OCI-LY1 (cell line): ENCODE measurements at regions not wholly inside any gene's neighbourhood (a gene's known extent, or its start where the extent isn't known, plus 50 kb on each side); places are given as distances from the start of the nearest gene placed in this dataset.

Experiments used
- H2AFZ ChIP-seq: fragments of 200-600 bp; sonication (generic), shearing (Covaris generic); 2 replicates; pipeline ENCODE4 v1.6.0; 2014; ENCODE audit warnings: antibody characterized with exemption, mild to moderate bottlenecking, low read length
- H3F3A ChIP-seq: fragments of 200-600 bp; sonication (generic), shearing (Covaris generic); 2 replicates; pipeline ENCODE4 v1.6.0; 2014; ENCODE audit warnings: mild to moderate bottlenecking, antibody characterized with exemption, low read length, moderate library complexity; ENCODE audit not compliant: insufficient read depth
- H3K27ac ChIP-seq: fragments of 200-600 bp; sonication (generic); 2 replicates; pipeline ENCODE4 v1.5.1; 2014; ENCODE audit warnings: low read length, mixed run types, mild to moderate bottlenecking, low read depth; ENCODE audit not compliant: poor library complexity, severe bottlenecking
- H3K27me3 ChIP-seq: fragments of 200-600 bp; sonication (generic); 2 replicates; pipeline ENCODE4 v1.6.0; 2014; ENCODE audit warnings: antibody characterized with exemption, mild to moderate bottlenecking, low read length, moderate library complexity; ENCODE audit not compliant: insufficient read depth
- H3K36me3 ChIP-seq: fragments of 200-600 bp; sonication (generic); 2 replicates; pipeline ENCODE4 v1.6.1; 2014; ENCODE audit warnings: mild to moderate bottlenecking, antibody characterized with exemption, low read length, moderate library complexity, mixed read lengths; ENCODE audit not compliant: insufficient read depth
- H3K4me1 ChIP-seq: fragments of 200-600 bp; sonication (generic); 2 replicates; pipeline ENCODE4 v1.5.1; 2014; ENCODE audit warnings: mild to moderate bottlenecking, low read length, moderate library complexity; ENCODE audit not compliant: insufficient read depth, severe bottlenecking
- H3K4me2 ChIP-seq: fragments of 200-600 bp; sonication (generic), shearing (Covaris generic); 2 replicates; pipeline ENCODE4 v1.6.1; 2014; ENCODE audit warnings: low read length
- H3K4me3 ChIP-seq: fragments of 200-600 bp; sonication (generic); 2 replicates; pipeline ENCODE4 v1.5.1; 2014; ENCODE audit warnings: low read length, low read depth, mild to moderate bottlenecking, mixed read lengths; ENCODE audit not compliant: poor library complexity, severe bottlenecking
- H3K79me2 ChIP-seq: fragments of 200-600 bp; shearing (Covaris generic); 2 replicates; pipeline ENCODE4 v1.6.1; 2016; ENCODE audit warnings: mixed run types, low read length, mixed read lengths; ENCODE audit not compliant: insufficient read depth
- H3K9ac ChIP-seq: fragments of 200-600 bp; sonication (generic), shearing (Covaris generic); 2 replicates; pipeline ENCODE4 v1.6.1; 2014; ENCODE audit warnings: mild to moderate bottlenecking, low read length, mixed read lengths
- H3K9me2 ChIP-seq: fragments of 200-600 bp; sonication (generic), shearing (Covaris generic); 2 replicates; pipeline ENCODE4 v1.6.1; 2014; ENCODE audit warnings: low read depth, mild to moderate bottlenecking, low read length, mixed read lengths
- H3K9me3 ChIP-seq: fragments of 200-600 bp; shearing (Covaris generic); 2 replicates; pipeline ENCODE4 v1.6.1; 2014; ENCODE audit warnings: low read length, mixed read lengths
- H4K20me1 ChIP-seq: fragments of 200-600 bp; sonication (generic), shearing (Covaris generic); 2 replicates; pipeline ENCODE4 v1.6.0; 2016; ENCODE audit warnings: mild to moderate bottlenecking, low read length; ENCODE audit not compliant: insufficient read depth
- EZH2 ChIP-seq: fragments of 200-600 bp; sonication (generic), shearing (Covaris generic); IDR thresholded peaks from 2 replicates; pipeline ENCODE4 v1.8.0; 2017; ENCODE audit warnings: borderline replicate concordance, mixed run types, mild to moderate bottlenecking, antibody characterized with exemption, low read length, moderate library complexity, mixed read lengths
- TF ChIP-seq, protein P1 (sequence below): fragments of 200-600 bp; sonication (generic), shearing (Covaris generic); IDR thresholded peaks from 2 replicates; pipeline ENCODE4 v1.5.1; 2017; ENCODE audit warnings: mild to moderate bottlenecking, antibody characterized with exemption, low read length, moderate library complexity, mixed read lengths

- H3K79me2 ChIP-seq, result no peaks in the 10 kb centered on the region
- no peak for TF ChIP-seq EZH2
- TF ChIP-seq, protein P1, sequence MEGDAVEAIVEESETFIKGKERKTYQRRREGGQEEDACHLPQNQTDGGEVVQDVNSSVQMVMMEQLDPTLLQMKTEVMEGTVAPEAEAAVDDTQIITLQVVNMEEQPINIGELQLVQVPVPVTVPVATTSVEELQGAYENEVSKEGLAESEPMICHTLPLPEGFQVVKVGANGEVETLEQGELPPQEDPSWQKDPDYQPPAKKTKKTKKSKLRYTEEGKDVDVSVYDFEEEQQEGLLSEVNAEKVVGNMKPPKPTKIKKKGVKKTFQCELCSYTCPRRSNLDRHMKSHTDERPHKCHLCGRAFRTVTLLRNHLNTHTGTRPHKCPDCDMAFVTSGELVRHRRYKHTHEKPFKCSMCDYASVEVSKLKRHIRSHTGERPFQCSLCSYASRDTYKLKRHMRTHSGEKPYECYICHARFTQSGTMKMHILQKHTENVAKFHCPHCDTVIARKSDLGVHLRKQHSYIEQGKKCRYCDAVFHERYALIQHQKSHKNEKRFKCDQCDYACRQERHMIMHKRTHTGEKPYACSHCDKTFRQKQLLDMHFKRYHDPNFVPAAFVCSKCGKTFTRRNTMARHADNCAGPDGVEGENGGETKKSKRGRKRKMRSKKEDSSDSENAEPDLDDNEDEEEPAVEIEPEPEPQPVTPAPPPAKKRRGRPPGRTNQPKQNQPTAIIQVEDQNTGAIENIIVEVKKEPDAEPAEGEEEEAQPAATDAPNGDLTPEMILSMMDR, result no peak
- H3K27ac ChIP-seq, result no peak overlapping the region
- no peaks in the 10 kb centered on the region for H3K36me3 ChIP-seq
- no peaks in the 10 kb centered on the region for H3K4me1 ChIP-seq
- no peaks in the 10 kb centered on the region for H3F3A ChIP-seq
- H3K4me2 ChIP-seq, result no peak overlapping the region
- no peak overlapping the region for H3K9ac ChIP-seq
- H3K4me3 ChIP-seq, result no peak overlapping the region
- peaks cover 10% of the 10 kb centered on the region; the same call in 1 of the 2 replicates for H3K27me3 ChIP-seq
- no peaks in the 10 kb centered on the region for H3K9me3 ChIP-seq
- no peak overlapping the region for H2AFZ ChIP-seq
- H3K9me2 ChIP-seq, result no peaks in the 10 kb centered on the region
- no peaks in the 10 kb centered on the region for H4K20me1 ChIP-seq
Observed at GRCh38 chr16:11429823-11430222, 84.6 kb downstream of the RMI2 start.

DNA sequence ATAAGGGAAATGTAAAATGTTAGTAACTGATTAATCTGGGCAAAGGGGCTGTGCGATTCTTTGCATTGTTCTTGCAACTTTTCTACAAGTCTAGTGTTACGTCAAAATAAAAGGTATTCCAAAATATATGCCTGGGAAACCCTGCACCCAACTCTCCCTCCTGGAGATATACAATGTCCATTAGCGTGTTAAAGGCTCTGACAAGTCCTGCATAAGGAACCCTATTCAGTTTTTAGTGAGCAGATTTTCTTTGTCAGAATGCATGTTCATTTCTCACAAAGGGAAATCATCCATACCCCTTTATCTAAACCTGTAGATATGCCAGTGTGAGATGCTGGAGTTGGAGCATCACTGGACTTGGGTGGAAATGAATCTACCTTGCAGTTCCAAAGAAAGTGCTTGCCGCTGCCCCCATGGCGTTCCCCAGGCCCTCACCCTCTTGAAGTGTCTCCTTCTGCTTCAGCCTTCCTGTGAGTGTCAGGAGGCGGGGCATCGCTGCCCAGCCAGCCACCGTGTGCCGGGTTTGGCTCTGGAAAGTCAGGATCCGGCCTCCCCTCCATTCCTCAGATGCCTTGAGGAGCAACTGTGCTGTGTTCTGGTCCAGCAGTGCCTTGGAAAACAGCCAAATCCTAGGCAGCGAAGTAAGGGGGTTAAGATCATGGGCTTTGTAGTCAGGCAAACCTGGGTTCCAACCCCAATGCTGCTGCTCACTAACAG is 85.5 kb downstream of the RMI2 start:
- TF ChIP-seq, protein P1, result no peak
- TF ChIP-seq EZH2, result no peak
- Histone ChIP-seq H3K9ac (no peak overlapping the region), H3K27ac (no peak overlapping the region), H3K27me3 (peaks cover 10% of the 10 kb centered on the region; the same call in 1 of the 2 replicates), H3K9me2 (no peaks in the 10 kb centered on the region), H3K4me1 (no peaks in the 10 kb centered on the region), H4K20me1 (no peaks in the 10 kb centered on the region), H2AFZ (no peak overlapping the region), H3K4me2 (no peak overlapping the region), H3K9me3 (no peaks in the 10 kb centered on the region), H3F3A (no peaks in the 10 kb centered on the region), H3K4me3 (no peak overlapping the region), H3K36me3 (no peaks in the 10 kb centered on the region), H3K79me2 (no peaks in the 10 kb centered on the region)

DNA sequence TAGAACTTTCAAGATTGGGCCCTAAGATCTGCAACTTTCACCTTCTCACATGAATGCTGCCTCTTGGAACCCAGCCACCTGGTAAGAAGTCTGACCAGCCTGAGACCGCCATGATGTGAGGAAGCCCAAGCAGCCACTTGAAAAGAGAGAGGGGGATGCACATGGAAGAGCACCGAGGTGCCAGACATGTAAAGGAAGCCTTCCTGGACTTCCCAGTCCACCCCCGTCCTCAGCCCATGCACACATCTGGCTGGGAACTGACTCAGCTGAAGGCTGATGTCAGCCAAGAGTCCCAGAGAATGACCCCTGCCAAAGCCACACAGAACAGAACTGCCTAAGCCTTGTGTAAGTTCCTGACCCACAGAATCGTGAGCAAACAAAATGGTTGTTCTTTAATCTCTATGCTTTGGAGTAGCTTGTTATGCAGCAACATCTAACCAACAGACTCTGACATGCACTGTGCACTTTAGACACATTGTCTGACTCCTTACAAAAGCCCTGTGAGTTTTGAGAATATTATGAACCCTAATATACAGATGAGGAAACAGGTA is 86.7 kb downstream of the RMI2 start:
- Histone ChIP-seq H3K27ac (no peak overlapping the region), H3K9me2 (no peaks in the 10 kb centered on the region), H3K4me3 (no peak overlapping the region), H3K9me3 (no peaks in the 10 kb centered on the region), H3K36me3 (no peaks in the 10 kb centered on the region), H3K4me1 (no peaks in the 10 kb centered on the region), H2AFZ (no peak overlapping the region), H3K27me3 (peaks cover 10% of the 10 kb centered on the region; the same call in 1 of the 2 replicates), H3K9ac (no peak overlapping the region), H4K20me1 (no peaks in the 10 kb centered on the region), H3K4me2 (no peak overlapping the region), H3F3A (no peaks in the 10 kb centered on the region), H3K79me2 (no peaks in the 10 kb centered on the region)
- TF ChIP-seq, protein P1, result no peak
- TF ChIP-seq EZH2, result no peak
